A549 (cell line): ENCODE measurements at regions not wholly inside any gene's neighbourhood (a gene's known extent, or its start where the extent isn't known, plus 50 kb on each side); places are given as distances from the start of the nearest gene placed in this dataset.

Experiments used
- EP300 ChIP-seq, 2 experiments: fragments of >200 bp; sonication (Bioruptor Twin); formaldehyde crosslinking; IDR thresholded peaks; 2 replicates in 1 of 2; 3 replicates in 1 of 2; pipeline ENCODE4 v1.6.1; 2016 to 2017
- JUNB ChIP-seq: fragments of >200 bp; sonication (Bioruptor Twin); formaldehyde crosslinking; IDR thresholded peaks from 2 replicates; pipeline ENCODE4 v1.6.1; 2016
- POLR2A ChIP-seq: IDR thresholded peaks from 2 replicates; pipeline ENCODE4 v1.6.1; 2012; ENCODE audit warnings: mild to moderate bottlenecking, low read length
- RCOR1 ChIP-seq: fragments of 150-350 bp; IDR thresholded peaks from 2 replicates; pipeline ENCODE4 v1.6.1; 2014; ENCODE audit warnings: antibody characterized with exemption, low read length, low read depth
- RFX5 ChIP-seq: fragments of 450-650 bp; IDR thresholded peaks from 2 replicates; pipeline ENCODE4 v1.7.1; 2014; ENCODE audit warnings: antibody characterized with exemption, mild to moderate bottlenecking, moderate library complexity
- ZFP36 ChIP-seq: fragments of 450-650 bp; IDR thresholded peaks from 2 replicates; pipeline ENCODE4 v1.6.1; 2014; ENCODE audit warnings: borderline replicate concordance; ENCODE audit not compliant: partially characterized antibody
- TF ChIP-seq, protein P1 (sequence below): fragments of 450-650 bp; IDR thresholded peaks from 2 replicates; pipeline ENCODE4 v1.6.1; 2014; ENCODE audit warnings: antibody characterized with exemption
- TF ChIP-seq, protein P2 (sequence below): fragments of 250-450 bp; sonication (Bioruptor Pico); IDR thresholded peaks from 2 replicates; pipeline ENCODE4 v1.5.0; 2021; ENCODE audit warnings: mild to moderate bottlenecking, moderate library complexity, borderline replicate concordance
- TF ChIP-seq, protein P3 (sequence below): fragments of >200 bp; sonication (Bioruptor Twin); formaldehyde crosslinking; IDR thresholded peaks from 3 replicates; pipeline ENCODE4 v1.5.1; 2016
- TF ChIP-seq, protein P4 (sequence below): fragments of 200-600 bp; sonication (generic); IDR thresholded peaks from 2 replicates; pipeline ENCODE4 v1.6.1; 2016; ENCODE audit warnings: antibody characterized with exemption, mild to moderate bottlenecking, moderate library complexity
- TF ChIP-seq, protein P5 (sequence below): IDR thresholded peaks from 2 replicates; pipeline ENCODE4 v1.6.1; 2012

DNA sequence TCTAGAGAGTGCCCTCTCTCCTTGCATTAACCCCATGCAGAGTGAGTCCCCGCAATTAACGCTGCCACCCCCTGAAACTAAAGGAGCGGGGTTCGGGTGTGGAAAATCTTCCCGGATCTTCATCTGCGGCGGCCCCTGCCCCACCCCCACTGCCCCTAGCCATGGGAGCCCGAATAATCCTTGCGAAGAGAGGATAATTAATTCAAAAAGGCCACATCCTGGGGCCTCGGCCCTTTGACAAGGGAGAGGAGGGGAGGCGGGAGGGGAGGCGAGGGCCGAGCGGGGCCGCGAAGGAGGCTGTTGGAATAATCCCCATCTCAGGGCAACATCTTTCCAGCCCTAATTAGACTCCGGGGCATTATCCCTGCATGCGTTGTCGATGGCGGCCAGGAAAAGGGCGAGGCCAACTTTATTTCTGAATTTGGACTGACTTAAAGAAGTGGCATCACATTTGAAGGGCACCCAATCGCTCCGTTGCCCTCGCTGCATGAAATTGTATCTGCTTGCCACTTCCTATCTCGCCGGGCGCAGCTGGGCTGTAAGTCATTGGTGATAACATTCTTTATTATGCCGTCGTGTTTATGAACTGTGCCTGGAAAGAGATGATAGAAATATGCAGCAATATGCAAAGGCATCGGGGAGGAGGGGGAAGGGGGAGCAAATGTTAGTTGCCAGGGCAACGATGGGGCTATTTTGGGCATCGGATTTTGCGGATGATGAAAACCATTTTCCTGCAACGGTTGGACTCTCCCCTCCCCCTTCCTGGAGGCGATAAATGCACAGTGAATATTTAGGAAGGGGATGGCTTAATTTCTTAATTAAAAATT lies 387.1 kb upstream of the TNRC6C start:
- TF ChIP-seq, protein P1, sequence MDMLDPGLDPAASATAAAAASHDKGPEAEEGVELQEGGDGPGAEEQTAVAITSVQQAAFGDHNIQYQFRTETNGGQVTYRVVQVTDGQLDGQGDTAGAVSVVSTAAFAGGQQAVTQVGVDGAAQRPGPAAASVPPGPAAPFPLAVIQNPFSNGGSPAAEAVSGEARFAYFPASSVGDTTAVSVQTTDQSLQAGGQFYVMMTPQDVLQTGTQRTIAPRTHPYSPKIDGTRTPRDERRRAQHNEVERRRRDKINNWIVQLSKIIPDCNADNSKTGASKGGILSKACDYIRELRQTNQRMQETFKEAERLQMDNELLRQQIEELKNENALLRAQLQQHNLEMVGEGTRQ, result no peak
- TF ChIP-seq RCOR1 (no peak), ZFP36 (no peak), JUNB (no peak), EP300 (IDR thresholded peaks at IDR 0.05) (no peak), POLR2A (no peak), RFX5 (no peak)
- TF ChIP-seq, protein P2, sequence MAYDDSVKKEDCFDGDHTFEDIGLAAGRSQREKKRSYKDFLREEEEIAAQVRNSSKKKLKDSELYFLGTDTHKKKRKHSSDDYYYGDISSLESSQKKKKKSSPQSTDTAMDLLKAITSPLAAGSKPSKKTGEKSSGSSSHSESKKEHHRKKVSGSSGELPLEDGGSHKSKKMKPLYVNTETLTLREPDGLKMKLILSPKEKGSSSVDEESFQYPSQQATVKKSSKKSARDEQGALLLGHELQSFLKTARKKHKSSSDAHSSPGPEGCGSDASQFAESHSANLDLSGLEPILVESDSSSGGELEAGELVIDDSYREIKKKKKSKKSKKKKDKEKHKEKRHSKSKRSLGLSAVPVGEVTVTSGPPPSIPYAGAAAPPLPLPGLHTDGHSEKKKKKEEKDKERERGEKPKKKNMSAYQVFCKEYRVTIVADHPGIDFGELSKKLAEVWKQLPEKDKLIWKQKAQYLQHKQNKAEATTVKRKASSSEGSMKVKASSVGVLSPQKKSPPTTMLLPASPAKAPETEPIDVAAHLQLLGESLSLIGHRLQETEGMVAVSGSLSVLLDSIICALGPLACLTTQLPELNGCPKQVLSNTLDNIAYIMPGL, result no peak
- TF ChIP-seq, protein P3, sequence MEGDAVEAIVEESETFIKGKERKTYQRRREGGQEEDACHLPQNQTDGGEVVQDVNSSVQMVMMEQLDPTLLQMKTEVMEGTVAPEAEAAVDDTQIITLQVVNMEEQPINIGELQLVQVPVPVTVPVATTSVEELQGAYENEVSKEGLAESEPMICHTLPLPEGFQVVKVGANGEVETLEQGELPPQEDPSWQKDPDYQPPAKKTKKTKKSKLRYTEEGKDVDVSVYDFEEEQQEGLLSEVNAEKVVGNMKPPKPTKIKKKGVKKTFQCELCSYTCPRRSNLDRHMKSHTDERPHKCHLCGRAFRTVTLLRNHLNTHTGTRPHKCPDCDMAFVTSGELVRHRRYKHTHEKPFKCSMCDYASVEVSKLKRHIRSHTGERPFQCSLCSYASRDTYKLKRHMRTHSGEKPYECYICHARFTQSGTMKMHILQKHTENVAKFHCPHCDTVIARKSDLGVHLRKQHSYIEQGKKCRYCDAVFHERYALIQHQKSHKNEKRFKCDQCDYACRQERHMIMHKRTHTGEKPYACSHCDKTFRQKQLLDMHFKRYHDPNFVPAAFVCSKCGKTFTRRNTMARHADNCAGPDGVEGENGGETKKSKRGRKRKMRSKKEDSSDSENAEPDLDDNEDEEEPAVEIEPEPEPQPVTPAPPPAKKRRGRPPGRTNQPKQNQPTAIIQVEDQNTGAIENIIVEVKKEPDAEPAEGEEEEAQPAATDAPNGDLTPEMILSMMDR, result no peak
- TF ChIP-seq, protein P4, sequence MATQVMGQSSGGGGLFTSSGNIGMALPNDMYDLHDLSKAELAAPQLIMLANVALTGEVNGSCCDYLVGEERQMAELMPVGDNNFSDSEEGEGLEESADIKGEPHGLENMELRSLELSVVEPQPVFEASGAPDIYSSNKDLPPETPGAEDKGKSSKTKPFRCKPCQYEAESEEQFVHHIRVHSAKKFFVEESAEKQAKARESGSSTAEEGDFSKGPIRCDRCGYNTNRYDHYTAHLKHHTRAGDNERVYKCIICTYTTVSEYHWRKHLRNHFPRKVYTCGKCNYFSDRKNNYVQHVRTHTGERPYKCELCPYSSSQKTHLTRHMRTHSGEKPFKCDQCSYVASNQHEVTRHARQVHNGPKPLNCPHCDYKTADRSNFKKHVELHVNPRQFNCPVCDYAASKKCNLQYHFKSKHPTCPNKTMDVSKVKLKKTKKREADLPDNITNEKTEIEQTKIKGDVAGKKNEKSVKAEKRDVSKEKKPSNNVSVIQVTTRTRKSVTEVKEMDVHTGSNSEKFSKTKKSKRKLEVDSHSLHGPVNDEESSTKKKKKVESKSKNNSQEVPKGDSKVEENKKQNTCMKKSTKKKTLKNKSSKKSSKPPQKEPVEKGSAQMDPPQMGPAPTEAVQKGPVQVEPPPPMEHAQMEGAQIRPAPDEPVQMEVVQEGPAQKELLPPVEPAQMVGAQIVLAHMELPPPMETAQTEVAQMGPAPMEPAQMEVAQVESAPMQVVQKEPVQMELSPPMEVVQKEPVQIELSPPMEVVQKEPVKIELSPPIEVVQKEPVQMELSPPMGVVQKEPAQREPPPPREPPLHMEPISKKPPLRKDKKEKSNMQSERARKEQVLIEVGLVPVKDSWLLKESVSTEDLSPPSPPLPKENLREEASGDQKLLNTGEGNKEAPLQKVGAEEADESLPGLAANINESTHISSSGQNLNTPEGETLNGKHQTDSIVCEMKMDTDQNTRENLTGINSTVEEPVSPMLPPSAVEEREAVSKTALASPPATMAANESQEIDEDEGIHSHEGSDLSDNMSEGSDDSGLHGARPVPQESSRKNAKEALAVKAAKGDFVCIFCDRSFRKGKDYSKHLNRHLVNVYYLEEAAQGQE, result no peak
- TF ChIP-seq, protein P5, sequence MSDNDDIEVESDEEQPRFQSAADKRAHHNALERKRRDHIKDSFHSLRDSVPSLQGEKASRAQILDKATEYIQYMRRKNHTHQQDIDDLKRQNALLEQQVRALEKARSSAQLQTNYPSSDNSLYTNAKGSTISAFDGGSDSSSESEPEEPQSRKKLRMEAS, result no peak
